GM21423 (cell line): ENCODE measurements at regions not wholly inside any gene's neighbourhood (a gene's known extent, or its start where the extent isn't known, plus 50 kb on each side); places are given as distances from the start of the nearest gene placed in this dataset.
"Not testable (repeated sequence)": the region's sequence is repeated elsewhere in the genome, so short reads cannot be mapped to it uniquely, and the experiment has no call there.

Experiments used
- ATAC-seq: cut with Tn5 transposase; IDR thresholded peaks from one replicate; pipeline ENCODE4 v1.9.1; 2021; ENCODE audit warnings: mild to moderate bottlenecking, moderate library complexity; ENCODE audit not compliant: unreplicated experiment

- ATAC-seq, result not testable (repeated sequence)
These were observed 89.4 kb upstream of the MAMLD1 start for GRCh38 chrX:150273575-150274294.

- no peak for ATAC-seq
These were observed 80.2 kb upstream of the MAMLD1 start for GRCh38 chrX:150282953-150283352.

- no peak for ATAC-seq
These were observed 72.1 kb upstream of the MAMLD1 start for GRCh38 chrX:150291014-150291413.

GRCh38 chrX:150293311-150294013 lies 69.7 kb upstream of the MAMLD1 start:
- ATAC-seq, result no peak

- ATAC-seq, result no peak
These were observed 64.1 kb upstream of the MAMLD1 start for GRCh38 chrX:150298841-150299551.

- no peak for ATAC-seq
These were observed 63.5 kb upstream of the MAMLD1 start for GRCh38 chrX:150299579-150299978.

- no peak for ATAC-seq
These were observed 59.6 kb upstream of the MAMLD1 start for GRCh38 chrX:150303386-150304097.

- ATAC-seq, result no peak
These were observed 57.1 kb upstream of the MAMLD1 start for GRCh38 chrX:150306002-150306401.

GRCh38 chrX:150308041-150308440 lies 55.1 kb upstream of the MAMLD1 start:
- ATAC-seq, result no peak

- ATAC-seq, result no peak
These were observed 54.5 kb upstream of the MAMLD1 start for GRCh38 chrX:150308532-150309157.

GRCh38 chrX:150310417-150310816 lies 52.7 kb upstream of the MAMLD1 start:
- no peak for ATAC-seq

- no peak for ATAC-seq
These were observed 52.2 kb upstream of the MAMLD1 start for GRCh38 chrX:150310881-150311280.

GRCh38 chrX:150312931-150313330 lies 50.2 kb upstream of the MAMLD1 start:
- no peak for ATAC-seq
